ENCODE measurements at regions not wholly inside any gene's neighbourhood (a gene's known extent, or its start where the extent isn't known, plus 50 kb on each side); places are given as distances from the start of the nearest gene placed in this dataset.

- H3K4me3 ChIP-seq (ENCODE audit: low read length) = no peak overlapping the region
- intact Hi-C loops (cut with DNase I) = no loop called here
- no peak for ATAC-seq
- H3K27me3 ChIP-seq (ENCODE audit: control insufficient read depth, insufficient read depth) = no peaks in the 10 kb centered on the region
- WGBS = 89% methylated on average over 1 of the region's 1 CpG
- no peaks in the 10 kb centered on the region for H3K9me3 ChIP-seq (ENCODE audit: control insufficient read depth, low read length)
- no peak for DNase-seq
- no peaks in the 10 kb centered on the region for H3K4me1 ChIP-seq (ENCODE audit: control insufficient read depth, insufficient read depth, low read length)
- no peak overlapping the region for H3K27ac ChIP-seq (ENCODE audit: low read length)
Measured at GRCh38 chr18:7490104-7490503, 77.0 kb upstream of the PTPRM start.

GRCh38 chr18:7492385-7492784 is 74.7 kb upstream of the PTPRM start:
- intact Hi-C loops (cut with DNase I) = no loop called here
- no peaks in the 10 kb centered on the region for H3K9me3 ChIP-seq (ENCODE audit: control insufficient read depth, low read length)
- no peaks in the 10 kb centered on the region for H3K4me1 ChIP-seq (ENCODE audit: control insufficient read depth, insufficient read depth, low read length)
- 81% methylated on average over 3 of the region's 3 CpGs for WGBS
- ATAC-seq (no peak), DNase-seq (no peak)
- H3K27me3 ChIP-seq (ENCODE audit: control insufficient read depth, insufficient read depth) = no peaks in the 10 kb centered on the region
- no peak overlapping the region for H3K27ac ChIP-seq (ENCODE audit: low read length)
- H3K4me3 ChIP-seq (ENCODE audit: low read length) = no peak overlapping the region

- intact Hi-C loops (cut with DNase I) = no loop called here
Measured at GRCh38 chr18:7497081-7497480, 70.0 kb upstream of the PTPRM start.

GRCh38 chr18:7511106-7511505 is 56.0 kb upstream of the PTPRM start:
- no peak for DNase-seq
- intact Hi-C loops (cut with DNase I) = no loop called here
- no peaks in the 10 kb centered on the region for H3K9me3 ChIP-seq (ENCODE audit: control insufficient read depth, low read length)
- no peaks in the 10 kb centered on the region for H3K4me1 ChIP-seq (ENCODE audit: control insufficient read depth, insufficient read depth, low read length)
- ATAC-seq = no peak
- no peaks in the 10 kb centered on the region for H3K27me3 ChIP-seq (ENCODE audit: control insufficient read depth, insufficient read depth)
- H3K4me3 ChIP-seq (ENCODE audit: low read length) = no peak overlapping the region
- H3K27ac ChIP-seq (ENCODE audit: low read length) = no peak overlapping the region
- 94% methylated on average over 4 of the region's 4 CpGs for WGBS

More at GRCh38 chr18:7497081-7497480, 70.0 kb upstream of the PTPRM start:
- ATAC-seq (no peak), DNase-seq (no peak)
- Histone ChIP-seq H3K9me3 (ENCODE audit: control insufficient read depth, low read length) (no peaks in the 10 kb centered on the region), H3K4me1 (ENCODE audit: control insufficient read depth, insufficient read depth, low read length) (no peaks in the 10 kb centered on the region), H3K4me3 (ENCODE audit: low read length) (no peak overlapping the region), H3K27ac (ENCODE audit: low read length) (no peak overlapping the region), H3K27me3 (ENCODE audit: control insufficient read depth, insufficient read depth) (no peaks in the 10 kb centered on the region)

GRCh38 chr18:7512348-7512747 is 54.8 kb upstream of the PTPRM start:
- H3K4me1 ChIP-seq (ENCODE audit: control insufficient read depth, insufficient read depth, low read length) = no peaks in the 10 kb centered on the region
- no peaks in the 10 kb centered on the region for H3K27me3 ChIP-seq (ENCODE audit: control insufficient read depth, insufficient read depth)
- ATAC-seq (no peak), DNase-seq (no peak)
- no peak overlapping the region for H3K27ac ChIP-seq (ENCODE audit: low read length)
- H3K4me3 ChIP-seq (ENCODE audit: low read length) = no peak overlapping the region
- intact Hi-C loops (cut with DNase I) = no loop called here
- 60% methylated on average over 5 of the region's 5 CpGs for WGBS
- H3K9me3 ChIP-seq (ENCODE audit: control insufficient read depth, low read length) = no peaks in the 10 kb centered on the region

GRCh38 chr18:7512990-7513389 is 54.1 kb upstream of the PTPRM start:
- H3K27me3 ChIP-seq (ENCODE audit: control insufficient read depth, insufficient read depth) = no peaks in the 10 kb centered on the region
- H3K9me3 ChIP-seq (ENCODE audit: control insufficient read depth, low read length) = no peaks in the 10 kb centered on the region
- no peaks in the 10 kb centered on the region for H3K4me1 ChIP-seq (ENCODE audit: control insufficient read depth, insufficient read depth, low read length)
- DNase-seq = no peak
- no peak overlapping the region for H3K4me3 ChIP-seq (ENCODE audit: low read length)
- intact Hi-C loops (cut with DNase I) = no loop called here
- H3K27ac ChIP-seq (ENCODE audit: low read length) = no peak overlapping the region
- 63% methylated on average over 3 of the region's 3 CpGs for WGBS
- peak in 1 of 2 donors; percentile 48 for ATAC-seq

- DNase-seq = peak in 1 of 3 donors; percentile 44
- Histone ChIP-seq H3K4me1 (ENCODE audit: control insufficient read depth, insufficient read depth, low read length) (no peaks in the 10 kb centered on the region), H3K27ac (ENCODE audit: low read length) (no peak overlapping the region), H3K9me3 (ENCODE audit: control insufficient read depth, low read length) (no peaks in the 10 kb centered on the region), H3K27me3 (ENCODE audit: control insufficient read depth, insufficient read depth) (no peaks in the 10 kb centered on the region), H3K4me3 (ENCODE audit: low read length) (no peak overlapping the region)
- intact Hi-C loops (cut with DNase I) = no loop called here
- no peak for ATAC-seq
- 48% methylated on average over 11 of the region's 11 CpGs for WGBS
Measured at GRCh38 chr18:7514796-7515440, 52.2 kb upstream of the PTPRM start.

- no peak for DNase-seq
- H3K4me3 ChIP-seq (ENCODE audit: low read length) = no peak overlapping the region
- H3K9me3 ChIP-seq (ENCODE audit: control insufficient read depth, low read length) = no peaks in the 10 kb centered on the region
- no peak overlapping the region for H3K27ac ChIP-seq (ENCODE audit: low read length)
- no peaks in the 10 kb centered on the region for H3K27me3 ChIP-seq (ENCODE audit: control insufficient read depth, insufficient read depth)
- H3K4me1 ChIP-seq (ENCODE audit: control insufficient read depth, insufficient read depth, low read length) = no peaks in the 10 kb centered on the region
- intact Hi-C loops (cut with DNase I) = no loop called here
- ATAC-seq = no peak
- 74% methylated on average over 9 of the region's 9 CpGs for WGBS
Measured at GRCh38 chr18:7516266-7517117, 50.6 kb upstream of the PTPRM start.

All from right cardiac atrium (tissue), 5 donors.